ENCODE measurements at regions not wholly inside any gene's neighbourhood (a gene's known extent, or its start where the extent isn't known, plus 50 kb on each side); places are given as distances from the start of the nearest gene placed in this dataset.

DNA sequence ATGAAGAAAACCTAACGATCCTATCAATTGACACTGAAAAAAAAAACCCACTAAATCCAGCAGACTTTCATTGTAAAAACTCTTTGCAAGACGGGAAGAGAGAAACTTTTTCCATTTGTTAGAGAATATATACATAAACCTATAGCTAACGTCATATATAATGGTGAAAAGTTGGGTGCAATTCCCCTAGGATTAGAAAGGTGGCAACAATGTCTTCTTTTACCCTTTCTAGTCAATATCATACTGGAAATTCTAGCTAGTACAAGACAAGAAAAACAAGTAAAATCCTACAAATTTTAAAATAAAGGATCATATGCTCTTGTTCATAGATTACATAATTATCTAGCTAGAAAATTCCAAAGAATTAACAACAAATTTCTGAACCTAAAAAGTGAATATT lies 1596.5 kb upstream of the LRRTM1 start:
- TF ChIP-seq ZNF274 (IDR thresholded peaks at IDR 0.05; ENCODE audit: low read depth, low read length) = no peak
- TF ChIP-seq SUZ12 (IDR thresholded peaks at IDR 0.05; ENCODE audit: extremely low read depth, insufficient read depth, insufficient read length) = no peak

All from NT2/D1 (cell line).